Esophagus muscularis mucosa (tissue), 4 donors: ENCODE measurements at regions not wholly inside any gene's neighbourhood (a gene's known extent, or its start where the extent isn't known, plus 50 kb on each side); places are given as distances from the start of the nearest gene placed in this dataset.

ENCODE experiments used
- DNase-seq: peaks from one replicate; pipeline ENCODE4 v3.0.0-alpha.2; 2017; ENCODE audit errors: extremely low spot score
- H3K27ac ChIP-seq, 4 donors: fragments of 200-600 bp; sonication (generic); replicated peaks in 1 of 4; 1 replicate in 3 of 4; 2 replicates in 1 of 4; pipeline ENCODE4 v1.5.1; 2016 to 2019; ENCODE audit warnings: mild to moderate bottlenecking in 1 of 4
- H3K27me3 ChIP-seq, 4 donors: fragments of 200-600 bp; sonication (generic); one replicate each; pipeline versions ENCODE4 v1.5.1 to v1.6.0; 2016 to 2019
- H3K36me3 ChIP-seq, 4 donors: fragments of 200-600 bp; sonication (generic); one replicate each; pipeline ENCODE4 v1.5.1; 2016 to 2019
- H3K4me1 ChIP-seq, 4 donors: fragments of 200-600 bp; sonication (generic); one replicate each; pipeline ENCODE4 v1.5.1; 2016 to 2019
- H3K4me3 ChIP-seq, 4 donors: fragments of 200-600 bp; sonication (generic); 1 replicate in 2 of 4; 2 replicates in 2 of 4; pipeline ENCODE4 v1.5.1; 2016 to 2019; ENCODE audit warnings: mild to moderate bottlenecking in 4 of 4, moderate library complexity in 1 of 4
- H3K9me3 ChIP-seq, 4 donors: fragments of 200-600 bp; sonication (generic); 1 replicate in 3 of 4; 2 replicates in 1 of 4; pipeline ENCODE4 v1.5.1; 2016 to 2019
- CTCF ChIP-seq, 3 experiments: fragments of 200-600 bp in 2 of 3; fragments of 450-650 bp in 1 of 3; sonication (generic) in 2 of 3; IDR thresholded peaks; one replicate each; pipeline ENCODE4 v1.5.1; 2017 to 2019; ENCODE audit warnings: antibody characterized with exemption in 3 of 3, mild to moderate bottlenecking in 2 of 3, moderate library complexity in 1 of 3
- EP300 ChIP-seq: sonication (generic); formaldehyde crosslinking; IDR thresholded peaks from one replicate; pipeline ENCODE4 v1.6.1; 2017; ENCODE audit warnings: antibody characterized with exemption
- POLR2A ChIP-seq: fragments of 450-650 bp; IDR thresholded peaks from one replicate; pipeline ENCODE4 v1.6.1; 2017; ENCODE audit warnings: antibody characterized with exemption, moderate library complexity, mild to moderate bottlenecking, low read depth
- POLR2AphosphoS5 ChIP-seq, 2 donors: sonication (generic); formaldehyde crosslinking; IDR thresholded peaks; one replicate each; pipeline ENCODE4 v1.6.1; 2017; ENCODE audit warnings: antibody characterized with exemption in 2 of 2
- WGBS: methylation state at CpG from one replicate; pipeline ENCODE4 v1.1.5; 2018; 5-methylcytosine and 5-hydroxymethylcytosine counted together
- intact Hi-C: fragments of 100-400 bp; cut with DNase I; formaldehyde crosslinking; loops from one replicate; pipeline ENCODE4 v1.15.1; 2023

DNA sequence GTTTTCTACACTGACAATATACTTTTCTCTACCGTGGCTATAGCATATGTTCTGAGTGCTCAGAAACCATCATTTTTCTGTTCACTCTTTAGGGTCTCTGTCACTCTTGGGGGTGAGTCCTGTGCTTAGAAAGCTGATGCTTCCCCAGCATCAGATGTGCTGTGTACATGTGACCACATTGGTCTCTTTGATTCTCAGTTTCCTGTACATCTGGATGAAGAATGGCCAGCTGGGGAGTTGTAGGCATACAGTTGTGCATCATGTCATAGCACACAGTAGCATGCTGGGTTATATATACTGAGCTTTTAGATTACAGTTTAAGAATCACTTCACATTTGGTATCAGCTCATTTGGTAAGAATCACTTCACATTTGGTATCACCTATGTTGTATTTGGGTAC is 238.6 kb upstream of the PREP start:
- H3K27ac ChIP-seq, result no peak overlapping the region
- H3K4me1 ChIP-seq, result peaks cover 4 to 31% (median 29%) of the 10 kb centered on the region in 4 donors
- no peak overlapping the region for H3K4me3 ChIP-seq
- no peaks in the 10 kb centered on the region for H3K27me3 ChIP-seq
- WGBS, result 83% methylated on average over 1 of the region's 1 CpG
- no peaks in the 10 kb centered on the region for H3K36me3 ChIP-seq
- intact Hi-C loops, result loop anchor here (5.0 kb wide), 1 partner anchor 34 kb away; no protein-coding TSS in a partner anchor
- H3K9me3 ChIP-seq, result no peaks in the 10 kb centered on the region
- TF ChIP-seq POLR2AphosphoS5 (IDR thresholded peaks at IDR 0.05), result no peak
- TF ChIP-seq POLR2A, result no peak
- TF ChIP-seq CTCF (IDR thresholded peaks at IDR 0.05), result no peak
- no peak for TF ChIP-seq EP300
- DNase-seq, result no peak

- H3K27me3 ChIP-seq, result no peaks in the 10 kb centered on the region
- 92% methylated on average over 2 of the region's 2 CpGs for WGBS
- intact Hi-C loops, result no loop called here
- H3K4me1 ChIP-seq, result peaks cover 0 to 7% (median 7%) of the 10 kb centered on the region in 4 donors
- no peaks in the 10 kb centered on the region for H3K9me3 ChIP-seq
- DNase-seq, result no peak
- H3K4me3 ChIP-seq, result no peak overlapping the region
- TF ChIP-seq POLR2A (no peak), EP300 (no peak), POLR2AphosphoS5 (IDR thresholded peaks at IDR 0.05) (no peak), CTCF (IDR thresholded peaks at IDR 0.05) (no peak)
- no peak overlapping the region for H3K27ac ChIP-seq
- no peaks in the 10 kb centered on the region for H3K36me3 ChIP-seq
Measured at GRCh38 chr6:105639124-105639523, 236.2 kb upstream of the PREP start.

DNA sequence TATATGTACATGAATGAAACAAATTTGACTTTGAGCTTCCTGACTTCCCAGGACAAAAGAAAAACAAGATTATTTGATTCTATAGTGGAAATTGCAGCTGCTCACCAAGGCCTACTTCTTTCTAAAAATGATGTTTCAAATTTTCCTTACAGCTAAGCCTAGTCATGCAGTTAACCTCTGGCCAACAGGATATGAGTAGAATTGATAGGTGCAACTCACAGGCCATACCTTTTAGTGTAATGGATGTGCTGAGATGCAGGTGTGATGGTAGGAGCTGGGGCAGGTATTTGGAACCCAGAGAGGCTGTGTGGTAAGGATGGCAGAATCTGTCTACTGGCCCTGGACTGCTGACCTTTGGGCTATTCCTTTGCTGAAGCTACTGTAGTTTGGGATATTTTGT is 230.9 kb upstream of the PREP start:
- H3K4me1 ChIP-seq, result no peaks in the 10 kb centered on the region
- H3K27me3 ChIP-seq, result no peaks in the 10 kb centered on the region
- no peak for DNase-seq
- H3K4me3 ChIP-seq, result no peak overlapping the region
- no peaks in the 10 kb centered on the region for H3K36me3 ChIP-seq
- no peak for TF ChIP-seq EP300
- no peak for TF ChIP-seq CTCF (IDR thresholded peaks at IDR 0.05)
- no peak for TF ChIP-seq POLR2AphosphoS5 (IDR thresholded peaks at IDR 0.05)
- TF ChIP-seq POLR2A, result no peak
- H3K27ac ChIP-seq, result no peak overlapping the region
- intact Hi-C loops, result no loop called here
- H3K9me3 ChIP-seq, result no peaks in the 10 kb centered on the region

- Histone ChIP-seq H3K4me3 (no peak overlapping the region), H3K9me3 (no peaks in the 10 kb centered on the region), H3K36me3 (no peaks in the 10 kb centered on the region), H3K27me3 (no peaks in the 10 kb centered on the region), H3K4me1 (peaks cover 0 to 4% (median 0%) of the 10 kb centered on the region in 4 donors), H3K27ac (no peak overlapping the region)
- TF ChIP-seq EP300 (no peak), POLR2AphosphoS5 (IDR thresholded peaks at IDR 0.05) (no peak), POLR2A (no peak), CTCF (IDR thresholded peaks at IDR 0.05) (no peak)
- intact Hi-C loops, result no loop called here
- 86% methylated on average over 7 of the region's 7 CpGs for WGBS
- no peak for DNase-seq
Measured at GRCh38 chr6:105628156-105628860, 225.4 kb upstream of the PREP start.
